Lower lobe of right lung (tissue), 2 donors: ENCODE measurements at regions not wholly inside any gene's neighbourhood (a gene's known extent, or its start where the extent isn't known, plus 50 kb on each side); places are given as distances from the start of the nearest gene placed in this dataset.

Source experiments
- ATAC-seq, 2 donors: fragments of 200-7000 bp; cut with Tn5 transposase; one replicate each; pipeline ENCODE4 v1.9.1; 2020 to 2022; ENCODE audit warnings: mild to moderate bottlenecking in 2 of 2, moderate library complexity in 2 of 2
- DNase-seq: peaks from one replicate; pipeline ENCODE4 v3.0.0-alpha.2; 2020
- H3K27ac ChIP-seq: fragments of 200-600 bp; one replicate; pipeline ENCODE4 v1.8.0; 2022
- H3K27me3 ChIP-seq: fragments of 200-600 bp; one replicate; pipeline ENCODE4 v1.8.0; 2022; ENCODE audit warnings: low read depth
- H3K36me3 ChIP-seq: fragments of 200-600 bp; one replicate; pipeline ENCODE4 v1.8.0; 2022; ENCODE audit warnings: mild to moderate bottlenecking
- H3K4me1 ChIP-seq: fragments of 200-600 bp; one replicate; pipeline ENCODE4 v1.8.0; 2022
- H3K4me3 ChIP-seq: fragments of 200-600 bp; one replicate; pipeline ENCODE4 v1.8.0; 2022; ENCODE audit warnings: mild to moderate bottlenecking
- H3K9me3 ChIP-seq: fragments of 200-600 bp; one replicate; pipeline ENCODE4 v1.8.0; 2022
- intact Hi-C: fragments of 100-400 bp; cut with DNase I; formaldehyde crosslinking; loops from one replicate; pipeline ENCODE4 v1.11.0; 2022
- TF ChIP-seq, protein P1 (sequence below): fragments of 200-600 bp; IDR thresholded peaks from one replicate; pipeline ENCODE4 v1.8.0; 2022; ENCODE audit warnings: antibody characterized with exemption, mild to moderate bottlenecking
- donor health status: DM: no; HTN: yes; CAD: no; lungs with severe emphysema.

DNA sequence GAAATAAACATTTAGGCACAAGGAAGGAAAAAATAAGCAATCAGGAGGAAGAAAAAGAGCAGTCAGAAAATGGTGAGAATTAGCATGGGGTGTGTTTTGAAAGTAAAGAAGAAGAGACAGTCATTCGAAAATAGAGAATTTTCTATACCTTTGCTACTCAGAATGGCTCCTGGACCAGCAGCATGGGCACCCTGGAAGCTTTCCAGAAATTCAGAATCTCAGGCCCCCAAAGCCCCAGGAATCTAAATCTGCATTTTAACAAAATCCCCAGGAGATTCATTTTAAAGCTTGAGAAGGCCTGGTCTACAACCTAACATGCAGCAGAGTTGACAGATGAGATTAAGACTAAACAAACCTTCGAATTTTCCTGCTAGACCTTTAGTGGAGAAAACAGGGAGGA is 131.2 kb upstream of the HDAC9 start:
- DNase-seq = no peak
- intact Hi-C loops = no loop called here
- no peaks in the 10 kb centered on the region for H3K36me3 ChIP-seq
- TF ChIP-seq, protein P1, sequence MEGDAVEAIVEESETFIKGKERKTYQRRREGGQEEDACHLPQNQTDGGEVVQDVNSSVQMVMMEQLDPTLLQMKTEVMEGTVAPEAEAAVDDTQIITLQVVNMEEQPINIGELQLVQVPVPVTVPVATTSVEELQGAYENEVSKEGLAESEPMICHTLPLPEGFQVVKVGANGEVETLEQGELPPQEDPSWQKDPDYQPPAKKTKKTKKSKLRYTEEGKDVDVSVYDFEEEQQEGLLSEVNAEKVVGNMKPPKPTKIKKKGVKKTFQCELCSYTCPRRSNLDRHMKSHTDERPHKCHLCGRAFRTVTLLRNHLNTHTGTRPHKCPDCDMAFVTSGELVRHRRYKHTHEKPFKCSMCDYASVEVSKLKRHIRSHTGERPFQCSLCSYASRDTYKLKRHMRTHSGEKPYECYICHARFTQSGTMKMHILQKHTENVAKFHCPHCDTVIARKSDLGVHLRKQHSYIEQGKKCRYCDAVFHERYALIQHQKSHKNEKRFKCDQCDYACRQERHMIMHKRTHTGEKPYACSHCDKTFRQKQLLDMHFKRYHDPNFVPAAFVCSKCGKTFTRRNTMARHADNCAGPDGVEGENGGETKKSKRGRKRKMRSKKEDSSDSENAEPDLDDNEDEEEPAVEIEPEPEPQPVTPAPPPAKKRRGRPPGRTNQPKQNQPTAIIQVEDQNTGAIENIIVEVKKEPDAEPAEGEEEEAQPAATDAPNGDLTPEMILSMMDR = no peak
- no peak overlapping the region for H3K27ac ChIP-seq
- H3K4me3 ChIP-seq = no peak overlapping the region
- no peak for ATAC-seq
- H3K27me3 ChIP-seq = no peaks in the 10 kb centered on the region
- no peaks in the 10 kb centered on the region for H3K4me1 ChIP-seq
- no peaks in the 10 kb centered on the region for H3K9me3 ChIP-seq

DNA sequence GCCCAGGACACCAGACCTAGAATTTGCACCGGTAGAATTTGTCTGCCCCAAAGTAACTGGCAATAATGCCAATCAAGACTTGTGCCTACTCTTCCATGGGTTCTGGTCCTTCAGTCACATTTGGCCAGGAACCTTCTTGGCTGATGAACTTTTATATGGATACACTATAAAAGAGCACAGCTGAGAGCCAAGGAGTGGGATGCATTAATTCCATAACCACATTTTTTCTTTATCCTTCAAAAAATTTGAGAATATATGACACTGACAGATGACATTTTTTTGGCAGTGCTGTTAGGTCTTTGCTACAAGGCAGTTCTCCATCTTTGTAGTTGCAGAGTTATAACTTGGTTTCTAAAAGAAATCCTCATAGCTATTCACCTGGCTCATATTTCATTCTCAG is 129.2 kb upstream of the HDAC9 start:
- H3K27ac ChIP-seq = no peak overlapping the region
- H3K4me1 ChIP-seq = no peaks in the 10 kb centered on the region
- no peak for DNase-seq
- H3K27me3 ChIP-seq = no peaks in the 10 kb centered on the region
- H3K36me3 ChIP-seq = no peaks in the 10 kb centered on the region
- intact Hi-C loops = no loop called here
- TF ChIP-seq, protein P1 = no peak
- ATAC-seq = no peak
- no peaks in the 10 kb centered on the region for H3K9me3 ChIP-seq
- no peak overlapping the region for H3K4me3 ChIP-seq

DNA sequence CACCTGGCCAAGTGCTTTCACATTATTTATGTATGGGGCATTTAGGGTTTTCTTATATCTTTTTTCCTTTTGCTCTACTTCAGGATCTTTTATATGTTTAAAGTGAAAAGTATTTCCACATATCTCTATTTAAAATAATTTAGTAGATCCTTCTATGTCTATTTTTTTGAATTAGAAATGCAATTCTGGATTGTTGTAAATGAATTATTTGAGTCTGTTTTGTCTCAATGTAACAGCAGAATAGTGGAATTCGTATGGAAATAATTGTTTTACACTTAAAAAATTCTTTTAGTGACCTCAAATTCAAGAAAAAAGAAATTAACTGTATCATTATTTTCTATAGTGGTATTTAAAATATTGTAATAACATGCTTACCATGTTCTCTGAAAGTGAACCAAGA is 126.5 kb upstream of the HDAC9 start:
- Histone ChIP-seq H3K9me3 (no peaks in the 10 kb centered on the region), H3K4me1 (no peaks in the 10 kb centered on the region), H3K4me3 (no peak overlapping the region), H3K27me3 (no peaks in the 10 kb centered on the region), H3K36me3 (no peaks in the 10 kb centered on the region), H3K27ac (no peak overlapping the region)
- ATAC-seq (no peak), DNase-seq (no peak)
- intact Hi-C loops = no loop called here
- TF ChIP-seq, protein P1 = no peak

DNA sequence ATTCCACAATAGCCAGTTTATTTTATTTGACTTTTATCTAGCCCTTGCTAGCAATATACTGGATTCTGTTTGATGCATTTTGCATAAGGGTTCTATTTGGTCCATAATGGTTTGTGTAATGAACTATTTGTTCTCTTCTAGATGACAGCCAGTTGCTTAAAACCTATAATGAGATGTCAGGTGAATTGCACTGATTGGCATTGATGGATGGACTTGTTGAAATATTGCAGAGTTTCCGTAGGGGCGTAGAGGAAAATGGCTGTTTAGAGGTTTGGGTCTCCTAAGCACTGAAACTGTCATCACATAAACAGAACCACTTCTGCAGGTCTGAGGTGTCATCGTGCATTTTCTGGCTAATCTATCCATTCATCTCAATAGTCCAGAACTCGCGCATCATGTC is 124.9 kb upstream of the HDAC9 start:
- H3K27me3 ChIP-seq = no peaks in the 10 kb centered on the region
- intact Hi-C loops = no loop called here
- no peak overlapping the region for H3K4me3 ChIP-seq
- no peaks in the 10 kb centered on the region for H3K36me3 ChIP-seq
- TF ChIP-seq, protein P1 = no peak
- H3K9me3 ChIP-seq = no peaks in the 10 kb centered on the region
- no peaks in the 10 kb centered on the region for H3K4me1 ChIP-seq
- DNase-seq = no peak
- ATAC-seq = no peak
- no peak overlapping the region for H3K27ac ChIP-seq

DNA sequence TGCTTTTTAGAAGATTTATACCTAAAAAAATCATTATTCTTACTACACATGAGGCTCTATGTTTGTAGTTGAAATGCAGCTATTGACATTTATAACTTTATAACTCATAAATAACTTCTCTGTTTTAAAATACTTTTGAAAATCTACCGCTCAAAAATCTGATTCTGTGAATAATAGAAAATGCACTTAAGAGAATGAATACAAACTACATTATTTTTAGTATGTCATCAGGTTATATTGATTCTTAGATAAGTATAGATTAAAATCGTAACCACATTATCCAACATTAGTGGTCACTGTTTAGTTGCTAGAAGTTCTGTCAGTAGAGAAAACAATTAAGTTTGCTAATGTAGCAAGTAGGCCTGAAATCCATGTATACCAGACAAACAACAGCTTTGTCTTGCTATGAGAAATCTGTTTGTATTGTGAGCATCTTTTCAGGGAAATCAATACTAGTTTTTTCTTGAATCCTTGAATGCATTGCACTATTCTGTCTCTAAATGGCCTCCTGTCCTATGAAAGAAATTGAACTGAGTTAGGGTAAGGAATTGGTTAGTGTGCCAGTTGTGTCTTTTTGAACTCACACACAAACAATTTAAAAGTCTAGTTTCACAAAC is 116.5 kb upstream of the HDAC9 start:
- H3K36me3 ChIP-seq = no peaks in the 10 kb centered on the region
- ATAC-seq = no peak
- TF ChIP-seq, protein P1 = no peak
- H3K4me1 ChIP-seq = no peaks in the 10 kb centered on the region
- no peaks in the 10 kb centered on the region for H3K27me3 ChIP-seq
- no peak overlapping the region for H3K4me3 ChIP-seq
- no peaks in the 10 kb centered on the region for H3K9me3 ChIP-seq
- no peak for DNase-seq
- no peak overlapping the region for H3K27ac ChIP-seq
- intact Hi-C loops = no loop called here
